ENCODE measurements at regions not wholly inside any gene's neighbourhood (a gene's known extent, or its start where the extent isn't known, plus 50 kb on each side); places are given as distances from the start of the nearest gene placed in this dataset.

DNA sequence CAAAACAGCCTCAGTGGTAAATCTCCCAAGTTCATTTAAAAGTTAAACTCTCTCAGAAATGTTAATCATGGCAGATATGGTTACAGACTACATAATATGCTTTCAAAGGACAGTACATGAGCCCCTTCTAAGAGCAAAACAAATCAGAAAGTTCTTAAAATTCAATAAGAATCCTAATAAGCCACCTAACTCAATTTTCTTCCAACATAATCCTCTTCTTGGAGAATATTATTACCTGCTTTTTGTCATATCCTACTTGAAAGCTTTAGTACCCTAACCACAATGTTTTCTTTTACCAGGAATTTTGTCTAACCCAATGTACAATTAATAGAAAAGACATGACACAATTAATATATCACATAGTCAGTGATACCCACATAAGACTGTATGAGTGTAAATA is 236.5 kb upstream of the ATP2B1 start:
- H2AFZ ChIP-seq (ENCODE audit: low read depth, low read length) = no peak overlapping the region
- H3K36me3 ChIP-seq (ENCODE audit: insufficient read depth, low read length) = no peaks in the 10 kb centered on the region
- no peaks in the 10 kb centered on the region for H3K79me2 ChIP-seq (ENCODE audit: insufficient read depth, low read length)
- H3K27ac ChIP-seq (ENCODE audit: low read depth, low read length) = no peak overlapping the region
- H3K9ac ChIP-seq (ENCODE audit: low read length) = no peak overlapping the region
- H3K27me3 Mint-ChIP-seq (ENCODE audit: low read depth, unreplicated experiment) = no peaks in the 10 kb centered on the region
- no peak overlapping the region for H3K4me3 Mint-ChIP-seq (ENCODE audit: unreplicated experiment)
- no peaks in the 10 kb centered on the region for H4K20me1 ChIP-seq (ENCODE audit: insufficient read depth, low read length)
- no peak for FAIRE-seq
- H3K27ac Mint-ChIP-seq (ENCODE audit: unreplicated experiment) = no peak overlapping the region
- peaks cover 26% of the 10 kb centered on the region for H3K4me1 ChIP-seq (ENCODE audit: insufficient read depth, low read length)
- no peaks in the 10 kb centered on the region for H3K27me3 ChIP-seq (ENCODE audit: insufficient read depth, low read length)
- no peaks in the 10 kb centered on the region for H3K9me3 Mint-ChIP-seq (ENCODE audit: unreplicated experiment)
- no peaks in the 10 kb centered on the region for H3K9me3 ChIP-seq (ENCODE audit: insufficient read depth, low read depth, low read length)
- H3K4me1 Mint-ChIP-seq (ENCODE audit: low read depth, unreplicated experiment) = peaks cover 35% of the 10 kb centered on the region
- H3K36me3 Mint-ChIP-seq (ENCODE audit: low read depth, unreplicated experiment) = no peaks in the 10 kb centered on the region
- no peak overlapping the region for H3K4me2 ChIP-seq (ENCODE audit: low read length)
- no peak for DNase-seq (ENCODE audit: low read depth)
- no peak overlapping the region for H3K4me3 ChIP-seq (ENCODE audit: insufficient read depth, low read depth, low read length)
- TF ChIP-seq EZH2 (IDR thresholded peaks at IDR 0.05; ENCODE audit: insufficient read depth, low read length) = no peak
- TF ChIP-seq, protein P1, sequence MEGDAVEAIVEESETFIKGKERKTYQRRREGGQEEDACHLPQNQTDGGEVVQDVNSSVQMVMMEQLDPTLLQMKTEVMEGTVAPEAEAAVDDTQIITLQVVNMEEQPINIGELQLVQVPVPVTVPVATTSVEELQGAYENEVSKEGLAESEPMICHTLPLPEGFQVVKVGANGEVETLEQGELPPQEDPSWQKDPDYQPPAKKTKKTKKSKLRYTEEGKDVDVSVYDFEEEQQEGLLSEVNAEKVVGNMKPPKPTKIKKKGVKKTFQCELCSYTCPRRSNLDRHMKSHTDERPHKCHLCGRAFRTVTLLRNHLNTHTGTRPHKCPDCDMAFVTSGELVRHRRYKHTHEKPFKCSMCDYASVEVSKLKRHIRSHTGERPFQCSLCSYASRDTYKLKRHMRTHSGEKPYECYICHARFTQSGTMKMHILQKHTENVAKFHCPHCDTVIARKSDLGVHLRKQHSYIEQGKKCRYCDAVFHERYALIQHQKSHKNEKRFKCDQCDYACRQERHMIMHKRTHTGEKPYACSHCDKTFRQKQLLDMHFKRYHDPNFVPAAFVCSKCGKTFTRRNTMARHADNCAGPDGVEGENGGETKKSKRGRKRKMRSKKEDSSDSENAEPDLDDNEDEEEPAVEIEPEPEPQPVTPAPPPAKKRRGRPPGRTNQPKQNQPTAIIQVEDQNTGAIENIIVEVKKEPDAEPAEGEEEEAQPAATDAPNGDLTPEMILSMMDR (IDR thresholded peaks at IDR 0.05; ENCODE audit: insufficient read depth, low read depth, low read length) = no peak

DNA sequence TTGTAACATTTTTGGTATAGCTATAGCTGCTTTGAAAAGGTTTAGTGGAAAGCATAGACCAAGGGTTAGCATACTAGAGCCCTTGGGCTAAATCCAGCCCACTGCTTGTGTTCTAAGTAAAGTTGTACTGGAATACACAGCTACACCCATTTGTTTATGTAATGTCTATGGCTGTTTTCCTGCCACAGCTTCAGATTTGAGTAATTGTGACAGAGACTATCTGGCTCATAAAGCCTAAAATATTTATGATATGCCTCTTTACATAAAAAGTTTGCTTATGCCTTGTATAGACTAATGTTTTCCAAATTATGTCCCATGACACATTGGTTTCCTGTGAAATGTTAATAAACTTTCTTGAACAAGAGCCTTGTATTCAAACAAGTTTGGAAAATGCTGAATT is 234.8 kb upstream of the ATP2B1 start:
- no peak overlapping the region for H3K27ac Mint-ChIP-seq (ENCODE audit: unreplicated experiment)
- FAIRE-seq (no peak), DNase-seq (ENCODE audit: low read depth) (no peak)
- H3K9ac ChIP-seq (ENCODE audit: low read length) = no peak overlapping the region
- no peaks in the 10 kb centered on the region for H3K27me3 ChIP-seq (ENCODE audit: insufficient read depth, low read length)
- H3K4me3 ChIP-seq (ENCODE audit: insufficient read depth, low read depth, low read length) = no peak overlapping the region
- H3K9me3 ChIP-seq (ENCODE audit: insufficient read depth, low read depth, low read length) = no peaks in the 10 kb centered on the region
- H3K27me3 Mint-ChIP-seq (ENCODE audit: low read depth, unreplicated experiment) = no peaks in the 10 kb centered on the region
- H3K79me2 ChIP-seq (ENCODE audit: insufficient read depth, low read length) = no peaks in the 10 kb centered on the region
- H3K36me3 ChIP-seq (ENCODE audit: insufficient read depth, low read length) = no peaks in the 10 kb centered on the region
- no peak overlapping the region for H3K4me2 ChIP-seq (ENCODE audit: low read length)
- no peaks in the 10 kb centered on the region for H3K36me3 Mint-ChIP-seq (ENCODE audit: low read depth, unreplicated experiment)
- H4K20me1 ChIP-seq (ENCODE audit: insufficient read depth, low read length) = no peaks in the 10 kb centered on the region
- no peak overlapping the region for H3K4me3 Mint-ChIP-seq (ENCODE audit: unreplicated experiment)
- no peak overlapping the region for H2AFZ ChIP-seq (ENCODE audit: low read depth, low read length)
- peaks cover 13% of the 10 kb centered on the region for H3K4me1 ChIP-seq (ENCODE audit: insufficient read depth, low read length)
- TF ChIP-seq, protein P1 (IDR thresholded peaks at IDR 0.05; ENCODE audit: insufficient read depth, low read depth, low read length) = no peak
- no peak for TF ChIP-seq EZH2 (IDR thresholded peaks at IDR 0.05; ENCODE audit: insufficient read depth, low read length)
- H3K27ac ChIP-seq (ENCODE audit: low read depth, low read length) = no peak overlapping the region
- no peaks in the 10 kb centered on the region for H3K9me3 Mint-ChIP-seq (ENCODE audit: unreplicated experiment)
- peaks cover 22% of the 10 kb centered on the region for H3K4me1 Mint-ChIP-seq (ENCODE audit: low read depth, unreplicated experiment)

- no peaks in the 10 kb centered on the region for H3K36me3 ChIP-seq (ENCODE audit: insufficient read depth, low read length)
- no peak overlapping the region for H2AFZ ChIP-seq (ENCODE audit: low read depth, low read length)
- H3K4me1 Mint-ChIP-seq (ENCODE audit: low read depth, unreplicated experiment) = peaks cover 5% of the 10 kb centered on the region
- H3K9me3 Mint-ChIP-seq (ENCODE audit: unreplicated experiment) = no peaks in the 10 kb centered on the region
- no peaks in the 10 kb centered on the region for H3K4me1 ChIP-seq (ENCODE audit: insufficient read depth, low read length)
- no peaks in the 10 kb centered on the region for H4K20me1 ChIP-seq (ENCODE audit: insufficient read depth, low read length)
- no peak overlapping the region for H3K9ac ChIP-seq (ENCODE audit: low read length)
- no peaks in the 10 kb centered on the region for H3K27me3 ChIP-seq (ENCODE audit: insufficient read depth, low read length)
- FAIRE-seq (no peak), DNase-seq (ENCODE audit: low read depth) (no peak)
- H3K27me3 Mint-ChIP-seq (ENCODE audit: low read depth, unreplicated experiment) = no peaks in the 10 kb centered on the region
- no peak for TF ChIP-seq EZH2 (IDR thresholded peaks at IDR 0.05; ENCODE audit: insufficient read depth, low read length)
- TF ChIP-seq, protein P1 (IDR thresholded peaks at IDR 0.05; ENCODE audit: insufficient read depth, low read depth, low read length) = no peak
- H3K9me3 ChIP-seq (ENCODE audit: insufficient read depth, low read depth, low read length) = no peaks in the 10 kb centered on the region
- no peak overlapping the region for H3K27ac ChIP-seq (ENCODE audit: low read depth, low read length)
- H3K79me2 ChIP-seq (ENCODE audit: insufficient read depth, low read length) = no peaks in the 10 kb centered on the region
- no peak overlapping the region for H3K27ac Mint-ChIP-seq (ENCODE audit: unreplicated experiment)
- no peak overlapping the region for H3K4me2 ChIP-seq (ENCODE audit: low read length)
- H3K4me3 ChIP-seq (ENCODE audit: insufficient read depth, low read depth, low read length) = no peak overlapping the region
- H3K36me3 Mint-ChIP-seq (ENCODE audit: low read depth, unreplicated experiment) = no peaks in the 10 kb centered on the region
- no peak overlapping the region for H3K4me3 Mint-ChIP-seq (ENCODE audit: unreplicated experiment)
Observed at GRCh38 chr12:89941436-89941835, 232.8 kb upstream of the ATP2B1 start.
